Ishikawa (cell line): ENCODE measurements at regions not wholly inside any gene's neighbourhood (a gene's known extent, or its start where the extent isn't known, plus 50 kb on each side); places are given as distances from the start of the nearest gene placed in this dataset.

Experiments used
- RAD21 ChIP-seq: IDR thresholded peaks from 2 replicates; pipeline ENCODE4 v1.6.1; 2012; ENCODE audit warnings: low read depth
- REST ChIP-seq: IDR thresholded peaks from 2 replicates; pipeline ENCODE4 v1.6.1; 2012; ENCODE audit warnings: low read depth, mild to moderate bottlenecking
- TAF1 ChIP-seq: IDR thresholded peaks from 2 replicates; pipeline ENCODE4 v1.6.1; 2012; ENCODE audit warnings: low read depth, mild to moderate bottlenecking
- TCF12 ChIP-seq: IDR thresholded peaks from 2 replicates; pipeline ENCODE4 v1.6.1; 2012; ENCODE audit warnings: low read depth
- TF ChIP-seq, protein P1 (sequence below): IDR thresholded peaks from 2 replicates; pipeline ENCODE4 v1.6.1; 2012
- TF ChIP-seq, protein P2 (sequence below): IDR thresholded peaks from 2 replicates; pipeline ENCODE4 v1.6.1; 2012

DNA sequence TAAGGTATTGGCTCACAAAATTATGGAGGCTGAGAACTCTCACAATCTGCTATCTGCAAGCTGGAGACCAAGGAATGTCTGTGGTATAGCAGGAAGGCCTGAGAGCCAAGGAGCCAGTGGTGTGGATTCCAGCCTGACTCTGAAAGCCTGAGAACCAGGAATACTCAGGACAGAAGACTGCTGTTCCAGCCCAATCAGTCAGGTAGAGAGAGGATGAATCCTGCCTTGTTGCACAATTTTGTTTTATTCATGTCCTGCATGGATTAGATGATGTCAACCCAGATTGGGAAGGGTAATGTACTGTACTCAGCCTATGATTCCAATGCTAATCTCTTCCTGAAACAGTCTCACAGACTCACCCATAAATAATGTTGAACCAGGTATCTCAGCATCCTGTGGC lies 312.4 kb upstream of the KCNMB2 start:
- TF ChIP-seq RAD21 (no peak), REST (no peak), TAF1 (no peak), TCF12 (no peak)
- TF ChIP-seq, protein P1, sequence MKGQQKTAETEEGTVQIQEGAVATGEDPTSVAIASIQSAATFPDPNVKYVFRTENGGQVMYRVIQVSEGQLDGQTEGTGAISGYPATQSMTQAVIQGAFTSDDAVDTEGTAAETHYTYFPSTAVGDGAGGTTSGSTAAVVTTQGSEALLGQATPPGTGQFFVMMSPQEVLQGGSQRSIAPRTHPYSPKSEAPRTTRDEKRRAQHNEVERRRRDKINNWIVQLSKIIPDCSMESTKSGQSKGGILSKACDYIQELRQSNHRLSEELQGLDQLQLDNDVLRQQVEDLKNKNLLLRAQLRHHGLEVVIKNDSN, result no peak
- TF ChIP-seq, protein P2, sequence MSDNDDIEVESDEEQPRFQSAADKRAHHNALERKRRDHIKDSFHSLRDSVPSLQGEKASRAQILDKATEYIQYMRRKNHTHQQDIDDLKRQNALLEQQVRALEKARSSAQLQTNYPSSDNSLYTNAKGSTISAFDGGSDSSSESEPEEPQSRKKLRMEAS, result no peak
